ENCODE measurements at regions not wholly inside any gene's neighbourhood (a gene's known extent, or its start where the extent isn't known, plus 50 kb on each side); places are given as distances from the start of the nearest gene placed in this dataset.
"Not testable (repeated sequence)": the region's sequence is repeated elsewhere in the genome, so short reads cannot be mapped to it uniquely, and the experiment has no call there.

DNA sequence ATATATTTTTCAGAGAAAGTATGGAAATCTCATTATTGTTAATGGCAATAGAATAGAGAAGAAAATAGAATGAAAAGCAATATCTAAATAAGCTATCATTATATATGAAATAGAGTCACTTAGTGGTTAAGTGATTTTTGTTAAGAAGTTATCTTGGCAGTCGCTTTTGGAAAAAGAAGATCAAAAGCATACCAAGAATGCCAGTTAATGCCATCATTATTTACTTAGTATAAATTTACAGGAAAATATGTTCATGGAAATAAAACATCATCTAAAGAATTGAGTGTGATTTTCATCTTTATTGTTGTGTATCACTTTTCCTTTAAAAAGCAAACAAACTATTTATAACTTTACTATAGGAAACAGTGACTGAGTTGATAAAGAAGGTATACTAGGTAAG, 85.3 kb upstream of the GPR101 start:
- no peak overlapping the region for H3K4me3 ChIP-seq (ENCODE audit: low read depth, low read length)
- no peak for DNase-seq (ENCODE audit: low read depth)
- no peak for TF ChIP-seq POLR2A (IDR thresholded peaks at IDR 0.05; ENCODE audit: extremely low read depth, insufficient read length)
- TF ChIP-seq, protein P1, sequence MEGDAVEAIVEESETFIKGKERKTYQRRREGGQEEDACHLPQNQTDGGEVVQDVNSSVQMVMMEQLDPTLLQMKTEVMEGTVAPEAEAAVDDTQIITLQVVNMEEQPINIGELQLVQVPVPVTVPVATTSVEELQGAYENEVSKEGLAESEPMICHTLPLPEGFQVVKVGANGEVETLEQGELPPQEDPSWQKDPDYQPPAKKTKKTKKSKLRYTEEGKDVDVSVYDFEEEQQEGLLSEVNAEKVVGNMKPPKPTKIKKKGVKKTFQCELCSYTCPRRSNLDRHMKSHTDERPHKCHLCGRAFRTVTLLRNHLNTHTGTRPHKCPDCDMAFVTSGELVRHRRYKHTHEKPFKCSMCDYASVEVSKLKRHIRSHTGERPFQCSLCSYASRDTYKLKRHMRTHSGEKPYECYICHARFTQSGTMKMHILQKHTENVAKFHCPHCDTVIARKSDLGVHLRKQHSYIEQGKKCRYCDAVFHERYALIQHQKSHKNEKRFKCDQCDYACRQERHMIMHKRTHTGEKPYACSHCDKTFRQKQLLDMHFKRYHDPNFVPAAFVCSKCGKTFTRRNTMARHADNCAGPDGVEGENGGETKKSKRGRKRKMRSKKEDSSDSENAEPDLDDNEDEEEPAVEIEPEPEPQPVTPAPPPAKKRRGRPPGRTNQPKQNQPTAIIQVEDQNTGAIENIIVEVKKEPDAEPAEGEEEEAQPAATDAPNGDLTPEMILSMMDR (IDR thresholded peaks at IDR 0.05; ENCODE audit: low read depth, low read length), result no peak
- TF ChIP-seq, protein P2, sequence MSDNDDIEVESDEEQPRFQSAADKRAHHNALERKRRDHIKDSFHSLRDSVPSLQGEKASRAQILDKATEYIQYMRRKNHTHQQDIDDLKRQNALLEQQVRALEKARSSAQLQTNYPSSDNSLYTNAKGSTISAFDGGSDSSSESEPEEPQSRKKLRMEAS (IDR thresholded peaks at IDR 0.05; ENCODE audit: low read depth, low read length), result no peak
- TF ChIP-seq MYC (IDR thresholded peaks at IDR 0.05; ENCODE audit: low read depth, low read length), result no peak

DNA sequence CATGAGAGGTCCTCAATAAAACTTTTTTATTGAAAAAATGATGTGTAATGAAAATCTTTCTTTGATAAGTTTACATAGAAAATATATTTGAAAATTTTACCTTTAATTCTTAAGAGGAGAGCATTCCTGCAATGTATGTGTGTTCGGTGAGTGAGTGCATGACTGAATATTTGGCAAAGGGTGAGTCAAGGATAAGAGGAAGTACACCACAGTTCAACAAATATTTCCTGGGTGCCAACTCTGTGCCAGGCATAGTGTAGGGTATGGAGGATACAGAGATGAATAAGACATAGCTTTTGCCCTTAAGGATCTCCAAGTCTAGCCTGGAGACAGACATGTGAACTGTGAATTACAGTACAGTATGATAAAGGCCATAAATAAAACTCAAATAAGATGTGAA, 84.7 kb upstream of the GPR101 start:
- H3K4me3 ChIP-seq (ENCODE audit: low read depth, low read length), result no peak overlapping the region
- DNase-seq (ENCODE audit: low read depth), result no peak
- TF ChIP-seq POLR2A (IDR thresholded peaks at IDR 0.05; ENCODE audit: extremely low read depth, insufficient read length) (no peak), MYC (IDR thresholded peaks at IDR 0.05; ENCODE audit: low read depth, low read length) (no peak)
- TF ChIP-seq, protein P1 (IDR thresholded peaks at IDR 0.05; ENCODE audit: low read depth, low read length), result no peak

GRCh38 chrX:137118136-137118535, 84.3 kb upstream of the GPR101 start:
- no peak overlapping the region for H3K4me3 ChIP-seq (ENCODE audit: low read depth, low read length)
- DNase-seq (ENCODE audit: low read depth), result no peak
- TF ChIP-seq, protein P1 (IDR thresholded peaks at IDR 0.05; ENCODE audit: low read depth, low read length), result no peak
- TF ChIP-seq, protein P2 (IDR thresholded peaks at IDR 0.05; ENCODE audit: low read depth, low read length), result no peak
- no peak for TF ChIP-seq POLR2A (IDR thresholded peaks at IDR 0.05; ENCODE audit: extremely low read depth, insufficient read length)
- TF ChIP-seq MYC (IDR thresholded peaks at IDR 0.05; ENCODE audit: low read depth, low read length), result no peak

DNA sequence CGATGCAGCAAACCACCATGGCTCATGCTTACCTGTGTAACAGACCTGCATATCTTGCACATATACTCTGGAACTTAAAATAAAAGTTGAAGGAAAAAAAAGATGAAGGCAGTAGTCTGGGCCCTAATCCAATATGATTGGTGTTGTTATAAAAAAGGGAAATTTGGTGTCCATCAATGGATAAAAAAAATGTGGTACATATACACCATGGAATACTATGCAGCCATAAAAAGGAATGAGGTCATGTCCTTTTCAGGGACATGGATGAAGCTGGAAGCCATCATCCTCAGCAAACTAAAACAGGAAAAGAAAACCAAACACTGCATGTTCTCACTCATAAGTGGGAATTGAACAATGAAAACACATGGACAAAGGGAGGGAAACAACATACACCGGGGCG, 74.1 kb upstream of the GPR101 start:
- not testable (repeated sequence) for H3K4me3 ChIP-seq (ENCODE audit: low read depth, low read length); DNase-seq (ENCODE audit: low read depth)

DNA sequence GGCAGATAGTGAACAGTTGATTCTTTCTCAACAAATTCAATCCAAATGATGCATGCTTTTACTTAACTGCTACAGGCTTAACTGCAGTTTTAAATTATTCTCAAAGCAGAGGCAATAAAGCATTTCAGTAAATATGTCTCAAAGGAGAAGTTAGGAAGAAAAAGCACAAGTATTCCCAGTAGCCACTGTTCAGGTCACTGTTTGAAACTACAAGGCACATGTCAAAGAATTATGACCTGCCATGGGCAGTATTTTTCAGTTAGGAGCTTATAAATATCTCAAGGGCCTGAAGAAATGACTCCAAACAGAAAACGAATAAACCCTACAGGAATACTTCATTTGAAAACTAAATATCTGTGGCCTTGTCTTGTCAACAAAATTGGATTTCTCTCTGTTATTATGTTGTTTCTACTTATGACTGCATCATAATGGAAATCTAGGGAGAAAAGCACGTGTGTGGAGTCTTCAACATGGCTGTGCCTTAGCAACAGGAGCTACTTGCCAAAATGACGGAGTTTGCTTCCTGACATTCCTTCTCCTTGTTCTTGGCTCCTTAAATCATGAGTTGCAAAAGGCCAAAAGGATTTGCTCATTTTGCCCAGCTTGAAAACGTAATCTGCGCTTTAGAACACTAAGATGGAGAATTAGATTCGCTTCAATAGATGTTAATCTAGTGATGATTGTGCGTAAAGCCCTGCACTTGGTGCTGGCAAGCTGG, 67.6 kb upstream of the GPR101 start:
- DNase-seq (ENCODE audit: low read depth), result no peak
- H3K4me3 ChIP-seq (ENCODE audit: low read depth, low read length), result no peak overlapping the region
- no peak for TF ChIP-seq MYC (IDR thresholded peaks at IDR 0.05; ENCODE audit: low read depth, low read length)
- TF ChIP-seq POLR2A (IDR thresholded peaks at IDR 0.05; ENCODE audit: extremely low read depth, insufficient read length), result no peak
- TF ChIP-seq, protein P2 (IDR thresholded peaks at IDR 0.05; ENCODE audit: low read depth, low read length), result no peak
- TF ChIP-seq, protein P1 (IDR thresholded peaks at IDR 0.05; ENCODE audit: low read depth, low read length), result no peak

Measured in NB4 (cell line).